Effector memory CD4-positive, alpha-beta T cell (primary cell): ENCODE measurements at regions not wholly inside any gene's neighbourhood (a gene's known extent, or its start where the extent isn't known, plus 50 kb on each side); places are given as distances from the start of the nearest gene placed in this dataset.
A peak's percentile ranks its signal among the peaks of the same experiment; 100 is the strongest.
"Not testable (repeated sequence)": the region's sequence is repeated elsewhere in the genome, so short reads cannot be mapped to it uniquely, and the experiment has no call there.

Experiments
- DNase-seq, 3 donors: peaks; one replicate each; pipeline ENCODE4 v3.0.0-alpha.2; 2020
- H3K27ac ChIP-seq: 2 replicates; pipeline ENCODE4 v1.7.0; 2013; ENCODE audit warnings: mild to moderate bottlenecking, low read length, moderate library complexity; ENCODE audit not compliant: insufficient read depth, poor library complexity, severe bottlenecking
- H3K27me3 ChIP-seq: replicated peaks from 2 replicates; pipeline ENCODE4 v1.7.0; 2013; ENCODE audit warnings: mild to moderate bottlenecking, low read length; ENCODE audit not compliant: insufficient read depth, control insufficient read depth, poor library complexity, severe bottlenecking
- H3K36me3 ChIP-seq: 2 replicates; pipeline ENCODE4 v1.7.0; 2013; ENCODE audit warnings: mild to moderate bottlenecking, low read length, moderate library complexity; ENCODE audit not compliant: control insufficient read depth, insufficient read depth
- H3K4me1 ChIP-seq: 2 replicates; pipeline ENCODE4 v1.7.0; 2013; ENCODE audit warnings: low read length, mild to moderate bottlenecking; ENCODE audit not compliant: control insufficient read depth, insufficient read depth, poor library complexity, severe bottlenecking
- H3K4me3 ChIP-seq: 2 replicates; pipeline ENCODE4 v1.7.0; 2013; ENCODE audit warnings: low read length, low read depth, mild to moderate bottlenecking; ENCODE audit not compliant: insufficient read depth, poor library complexity, severe bottlenecking
- H3K9me3 ChIP-seq: 2 replicates; pipeline ENCODE4 v1.7.0; 2013; ENCODE audit warnings: mild to moderate bottlenecking, low read length, moderate library complexity; ENCODE audit not compliant: control insufficient read depth

GRCh38 chr14:24712374-24712773 lies 78.4 kb upstream of the GZMB start:
- Histone ChIP-seq H3K4me3 (no peak overlapping the region), H3K27me3 (no peaks in the 10 kb centered on the region), H3K36me3 (no peaks in the 10 kb centered on the region), H3K27ac (no peak overlapping the region), H3K9me3 (no peaks in the 10 kb centered on the region), H3K4me1 (no peaks in the 10 kb centered on the region)
- DNase-seq, result no peak

GRCh38 chr14:24710403-24711112 lies 76.6 kb upstream of the GZMB start:
- Histone ChIP-seq H3K27me3 (no peaks in the 10 kb centered on the region), H3K4me3 (no peak overlapping the region), H3K9me3 (no peaks in the 10 kb centered on the region), H3K36me3 (no peaks in the 10 kb centered on the region), H3K4me1 (no peaks in the 10 kb centered on the region), H3K27ac (no peak overlapping the region)
- DNase-seq, result peak in 2 of 3 donors; percentile 20 to 30

GRCh38 chr14:24708684-24709083 lies 74.7 kb upstream of the GZMB start:
- Histone ChIP-seq H3K27ac (no peak overlapping the region), H3K9me3 (no peaks in the 10 kb centered on the region), H3K4me3 (no peak overlapping the region), H3K27me3 (no peaks in the 10 kb centered on the region), H3K4me1 (no peaks in the 10 kb centered on the region), H3K36me3 (no peaks in the 10 kb centered on the region)
- no peak for DNase-seq

- Histone ChIP-seq H3K4me1 (no peaks in the 10 kb centered on the region), H3K27ac (no peak overlapping the region), H3K9me3 (no peaks in the 10 kb centered on the region), H3K4me3 (no peak overlapping the region), H3K36me3 (no peaks in the 10 kb centered on the region), H3K27me3 (no peaks in the 10 kb centered on the region)
- DNase-seq, result no peak
Measured at GRCh38 chr14:24706351-24706750, 72.4 kb upstream of the GZMB start.

- H3K27ac ChIP-seq, result no peak overlapping the region
- no peaks in the 10 kb centered on the region for H3K4me1 ChIP-seq
- no peak for DNase-seq
- no peaks in the 10 kb centered on the region for H3K9me3 ChIP-seq
- H3K4me3 ChIP-seq, result no peak overlapping the region
- no peaks in the 10 kb centered on the region for H3K36me3 ChIP-seq
- H3K27me3 ChIP-seq, result no peaks in the 10 kb centered on the region
Measured at GRCh38 chr14:24705840-24706239, 71.8 kb upstream of the GZMB start.

- H3K27me3 ChIP-seq, result no peaks in the 10 kb centered on the region
- H3K4me3 ChIP-seq, result no peak overlapping the region
- H3K9me3 ChIP-seq, result no peaks in the 10 kb centered on the region
- no peak overlapping the region for H3K27ac ChIP-seq
- no peaks in the 10 kb centered on the region for H3K4me1 ChIP-seq
- H3K36me3 ChIP-seq, result no peaks in the 10 kb centered on the region
- DNase-seq, result no peak
Measured at GRCh38 chr14:24701062-24701461, 67.1 kb upstream of the GZMB start.

GRCh38 chr14:24700511-24700910 lies 66.5 kb upstream of the GZMB start:
- H3K27me3 ChIP-seq, result no peaks in the 10 kb centered on the region
- H3K27ac ChIP-seq, result no peak overlapping the region
- DNase-seq, result no peak
- H3K4me3 ChIP-seq, result no peak overlapping the region
- H3K36me3 ChIP-seq, result no peaks in the 10 kb centered on the region
- H3K9me3 ChIP-seq, result no peaks in the 10 kb centered on the region
- H3K4me1 ChIP-seq, result peaks cover 4% of the 10 kb centered on the region

GRCh38 chr14:24699052-24699451 lies 65.1 kb upstream of the GZMB start:
- H3K4me1 ChIP-seq, result peaks cover 15% of the 10 kb centered on the region
- no peaks in the 10 kb centered on the region for H3K36me3 ChIP-seq
- H3K4me3 ChIP-seq, result no peak overlapping the region
- H3K27ac ChIP-seq, result no peak overlapping the region
- H3K9me3 ChIP-seq, result no peaks in the 10 kb centered on the region
- no peaks in the 10 kb centered on the region for H3K27me3 ChIP-seq
- DNase-seq, result no peak

GRCh38 chr14:24696280-24696920 lies 62.4 kb upstream of the GZMB start:
- H3K27me3 ChIP-seq, H3K4me3 ChIP-seq, H3K9me3 ChIP-seq, H3K27ac ChIP-seq, DNase-seq, H3K36me3 ChIP-seq: not testable (repeated sequence)
- peaks cover 24% of the 10 kb centered on the region for H3K4me1 ChIP-seq
